D341Med (cell line): ENCODE measurements at regions not wholly inside any gene's neighbourhood (a gene's known extent, or its start where the extent isn't known, plus 50 kb on each side); places are given as distances from the start of the nearest gene placed in this dataset.
"Not testable (repeated sequence)": the region's sequence is repeated elsewhere in the genome, so short reads cannot be mapped to it uniquely, and the experiment has no call there.

Experiments used
- DNase-seq: peaks from one replicate; pipeline ENCODE4 v3.0.0; 2012; ENCODE audit warnings: low spot score

DNA sequence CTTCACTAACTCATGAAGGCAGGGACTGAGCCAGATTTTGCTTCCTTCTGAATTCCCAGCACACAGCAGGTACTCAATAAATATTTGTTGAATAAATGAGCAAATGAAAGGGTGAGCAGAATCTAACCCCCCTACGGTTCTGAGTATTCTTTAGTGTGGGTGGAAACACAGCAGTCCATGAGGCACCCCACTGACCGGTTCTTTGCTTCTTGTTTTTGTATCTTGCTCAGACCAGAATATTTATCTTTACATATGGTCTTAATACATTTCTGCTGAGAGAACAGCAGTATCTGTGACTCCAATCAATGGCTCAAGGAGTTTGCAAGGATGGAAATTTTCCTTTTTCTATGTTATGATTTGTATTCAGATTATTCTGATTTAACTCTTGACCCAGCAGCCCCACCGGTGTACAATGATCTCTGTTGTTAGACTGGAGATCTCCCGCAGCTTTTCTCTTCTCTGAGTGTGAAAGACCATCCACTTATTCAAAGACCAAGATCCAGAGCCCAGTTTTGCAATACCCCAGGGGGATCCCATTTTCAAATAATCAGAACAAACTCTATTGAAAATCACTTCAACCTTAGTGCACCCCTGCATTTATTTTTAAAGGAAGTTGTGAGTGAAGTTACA, 506.5 kb upstream of the TNP1 start:
- DNase-seq = no peak

DNA sequence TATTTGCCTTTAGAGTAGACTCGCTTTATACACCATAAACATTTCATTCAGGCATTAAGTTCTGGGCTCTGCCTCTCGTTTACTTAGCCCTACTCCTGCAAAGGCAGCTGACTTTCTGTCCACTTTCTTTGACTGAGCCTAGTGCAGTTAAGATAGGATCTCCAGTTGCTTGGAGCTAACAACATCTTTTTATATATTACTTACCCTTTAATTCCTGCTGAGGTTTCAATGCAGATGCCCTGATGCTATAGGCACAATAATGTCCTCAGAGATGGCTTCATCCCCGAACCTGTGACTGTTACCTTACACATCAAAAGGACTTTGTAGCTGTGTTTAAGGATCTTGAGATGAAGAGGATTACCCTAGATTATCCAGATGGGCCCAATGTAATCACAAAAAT, 505.8 kb upstream of the TNP1 start:
- DNase-seq = no peak

DNA sequence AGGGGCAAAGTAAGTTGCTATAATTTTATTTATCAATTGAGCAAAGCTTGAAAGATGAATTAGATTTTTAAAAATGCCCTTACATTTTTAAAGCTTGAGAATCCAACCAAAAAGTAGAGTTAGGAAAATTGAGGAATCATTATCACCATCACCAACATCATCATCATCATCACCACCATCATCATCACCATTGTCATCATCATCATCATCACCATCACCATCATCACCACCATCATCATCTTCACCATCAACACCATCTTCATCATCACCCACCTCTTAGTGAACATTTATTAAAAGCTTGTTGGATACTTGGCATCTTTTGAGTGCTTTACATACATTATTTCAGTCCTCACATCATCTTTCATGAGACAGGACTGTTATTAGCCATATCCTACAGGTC, 504.4 kb upstream of the TNP1 start:
- DNase-seq = no peak

DNA sequence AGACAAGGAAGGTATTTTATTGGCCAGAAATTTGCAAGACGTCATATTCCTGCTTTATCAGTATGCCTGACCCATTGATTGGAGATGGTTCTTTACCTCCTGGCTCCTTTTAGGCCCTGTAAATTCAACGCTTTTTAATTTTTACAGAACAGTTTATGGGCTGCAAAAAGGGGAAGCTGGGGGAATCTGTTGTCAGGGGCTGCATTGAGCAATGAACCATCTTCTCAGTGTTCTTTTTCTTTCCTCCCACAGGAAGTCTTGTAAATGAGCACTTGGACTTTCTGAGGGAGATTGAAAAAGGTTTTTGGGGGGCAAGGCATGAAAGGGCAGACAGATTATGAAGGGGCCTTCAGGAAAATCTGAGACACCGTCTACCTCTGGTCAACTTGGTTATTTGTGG, 503.6 kb upstream of the TNP1 start:
- no peak for DNase-seq

DNA sequence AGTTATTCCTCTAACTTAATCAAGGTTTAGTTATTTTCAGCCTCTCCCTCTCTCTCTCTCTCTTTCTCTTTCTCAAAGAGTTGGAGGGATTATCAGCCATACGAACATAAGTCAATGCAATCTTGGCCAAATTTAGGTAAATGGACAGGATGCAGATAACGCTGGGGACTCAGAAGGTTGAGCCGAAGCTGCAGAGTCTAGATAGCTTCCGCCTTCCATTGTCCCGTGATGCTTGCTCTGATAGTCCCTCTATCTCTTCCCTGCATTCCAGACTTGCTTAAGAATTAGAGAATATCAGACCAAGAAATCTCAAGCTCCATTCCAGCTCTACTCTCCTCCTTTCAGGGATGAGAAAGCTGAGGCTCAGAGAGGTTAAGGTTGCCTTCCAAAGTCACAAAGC, 502.8 kb upstream of the TNP1 start:
- DNase-seq = no peak

DNA sequence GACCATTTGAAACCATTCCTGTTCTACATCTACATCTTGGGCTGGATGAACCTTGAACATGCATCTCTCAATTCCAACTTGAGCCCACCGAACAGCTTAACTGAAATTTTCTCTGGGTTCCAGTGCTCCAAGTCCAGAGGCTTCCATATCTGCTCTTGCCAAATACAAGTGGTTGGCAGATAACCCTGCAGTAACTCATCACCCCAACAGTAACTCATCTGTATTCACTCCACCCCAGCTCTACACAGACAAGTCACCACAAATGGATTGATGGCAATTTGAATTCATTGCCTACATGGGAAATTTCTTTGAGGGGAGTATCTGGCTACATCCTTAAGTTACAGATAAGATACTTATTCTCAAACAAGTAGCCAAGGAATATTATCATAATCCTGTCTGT, 502.4 kb upstream of the TNP1 start:
- DNase-seq = no peak

DNA sequence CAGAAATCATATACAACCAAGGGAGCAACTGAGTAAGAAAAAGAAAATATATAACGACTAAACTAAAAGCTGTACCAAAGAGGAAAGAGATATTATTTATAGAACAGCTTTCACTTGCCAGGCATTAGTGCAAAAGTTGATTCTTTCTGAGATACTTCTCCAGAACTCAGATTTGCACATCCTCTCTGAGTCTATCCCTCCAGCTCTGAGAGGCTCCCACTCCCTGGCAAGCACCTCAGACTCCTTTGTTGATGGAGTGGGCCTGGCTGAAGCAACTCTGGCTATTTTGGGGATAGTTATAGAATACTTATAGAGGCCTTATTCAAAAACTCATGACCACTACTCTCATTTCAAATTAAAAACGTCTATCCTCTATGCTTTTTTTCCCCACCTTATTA, 501.6 kb upstream of the TNP1 start:
- DNase-seq = no peak

DNA sequence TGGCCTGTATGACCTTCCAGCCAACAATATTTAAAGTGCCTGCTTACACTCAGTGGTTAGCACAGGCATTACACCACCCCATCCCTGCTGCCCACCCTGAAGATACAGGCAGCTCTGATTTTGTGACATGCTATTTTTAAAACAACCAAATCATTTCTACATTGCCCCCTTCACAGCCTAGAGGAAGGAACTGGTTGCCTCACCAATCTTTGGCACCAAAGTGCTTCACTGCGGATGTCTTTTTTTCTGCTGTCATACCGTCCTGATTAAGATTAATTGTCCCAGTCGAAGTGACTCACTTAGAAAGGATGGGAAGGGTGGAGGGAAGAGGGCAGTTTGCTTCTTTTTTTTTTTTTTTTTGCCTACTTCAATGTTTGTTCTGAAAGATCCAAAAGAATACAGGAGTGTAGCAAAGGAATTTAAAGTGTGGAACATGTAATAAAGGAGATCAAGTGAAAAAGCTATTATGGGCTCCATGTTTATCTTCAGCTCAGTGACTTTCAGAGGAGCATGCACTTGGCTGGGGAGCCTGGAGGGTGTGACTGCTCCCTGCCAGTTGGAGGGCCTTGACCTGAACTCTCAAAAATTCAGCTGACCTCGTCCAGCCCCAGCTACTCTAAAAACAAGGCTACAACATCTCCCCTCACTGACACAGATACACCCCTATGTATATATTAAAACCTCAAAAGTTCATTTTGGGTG, 501.1 kb upstream of the TNP1 start:
- DNase-seq = no peak

DNA sequence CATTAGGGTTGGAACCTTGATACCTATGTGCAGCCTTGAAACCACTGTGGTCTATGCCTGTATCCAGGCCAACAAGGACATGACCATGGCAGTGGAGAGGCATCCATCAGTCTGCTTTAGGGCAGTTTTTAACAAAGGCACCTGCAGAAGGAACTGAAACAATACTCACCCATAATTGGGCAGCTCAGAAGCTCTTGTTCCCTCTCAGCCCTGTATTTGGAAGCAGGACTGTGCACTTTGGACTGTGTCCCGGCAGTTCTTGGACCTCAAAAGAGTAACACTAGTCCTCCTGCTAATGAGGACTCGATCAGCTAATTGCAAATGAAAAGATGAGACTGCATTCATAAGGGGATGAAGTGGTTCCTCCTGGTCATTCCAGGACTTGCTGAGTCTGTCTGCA, 500.2 kb upstream of the TNP1 start:
- no peak for DNase-seq

DNA sequence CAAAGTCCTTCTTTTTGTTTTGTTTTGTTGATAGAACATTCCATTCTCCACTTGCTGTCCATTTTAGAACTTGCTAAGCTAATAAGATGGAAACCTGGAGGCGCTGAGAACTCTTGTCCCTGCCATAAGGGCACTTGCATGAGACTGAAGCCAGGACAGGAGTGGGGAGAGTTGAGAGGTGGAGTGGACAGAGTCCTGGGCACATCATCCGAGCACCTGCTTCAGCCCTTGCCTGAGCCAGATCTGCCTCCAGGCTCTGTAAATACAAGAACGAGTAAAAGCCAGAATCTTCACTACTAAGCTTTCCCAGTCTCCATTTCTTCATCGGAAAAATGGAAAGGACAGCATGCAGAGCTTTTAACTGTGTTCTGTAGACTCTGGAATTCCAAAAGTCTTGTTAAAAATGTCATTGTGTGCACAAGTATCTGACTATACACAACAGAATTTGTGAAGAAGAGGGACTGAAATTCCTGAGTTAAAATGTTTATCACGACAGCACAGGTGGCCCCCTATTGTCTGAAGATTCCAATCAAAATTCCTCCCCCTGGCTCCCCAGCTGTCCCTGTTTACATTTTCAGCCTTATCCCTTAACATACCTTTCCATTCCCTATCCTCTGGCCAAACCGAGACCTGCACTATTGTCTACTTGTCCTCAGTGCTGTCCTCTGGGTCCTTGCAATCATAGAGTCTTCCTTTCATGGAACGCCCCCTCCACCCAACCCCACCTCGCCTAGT, 498.2 kb upstream of the TNP1 start:
- no peak for DNase-seq

DNA sequence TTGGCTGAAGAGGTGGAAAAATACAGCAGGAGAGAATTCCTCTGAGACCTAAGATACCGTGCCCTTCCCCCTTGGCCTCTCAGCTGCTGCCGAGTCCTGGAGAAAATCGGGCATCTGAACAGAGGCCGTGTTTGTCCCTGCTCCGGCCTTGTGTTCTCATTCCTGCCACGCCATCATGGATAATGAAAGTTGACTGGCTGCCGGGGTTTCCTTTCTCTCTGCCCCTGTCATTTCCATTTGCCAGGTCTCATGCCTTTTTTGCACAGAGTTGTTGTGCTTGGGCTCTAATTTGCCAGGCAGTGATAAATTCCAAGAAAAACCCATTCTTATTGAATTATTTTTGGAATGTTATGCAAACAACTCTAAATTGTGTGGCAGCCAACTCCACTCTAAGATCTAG, 496.9 kb upstream of the TNP1 start:
- DNase-seq = no peak

DNA sequence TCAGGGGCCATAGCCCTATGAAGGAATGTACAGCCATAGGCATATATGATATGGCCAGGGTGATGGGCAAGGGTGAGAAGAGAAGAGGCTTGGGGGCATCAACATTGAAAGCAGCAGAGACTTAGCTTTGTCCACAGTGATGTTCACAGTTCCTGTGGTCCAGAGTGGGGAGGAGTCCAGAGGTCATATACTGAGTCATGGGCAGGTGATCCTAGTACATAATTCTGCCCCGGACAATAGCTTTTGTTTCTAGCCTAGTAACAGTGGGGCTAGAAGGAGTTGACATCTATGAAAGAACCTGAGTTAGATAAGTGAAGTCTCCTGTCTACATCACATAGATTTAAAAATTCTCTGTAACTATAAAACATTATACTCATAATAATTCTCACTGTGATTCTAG, 496.3 kb upstream of the TNP1 start:
- DNase-seq = no peak

DNA sequence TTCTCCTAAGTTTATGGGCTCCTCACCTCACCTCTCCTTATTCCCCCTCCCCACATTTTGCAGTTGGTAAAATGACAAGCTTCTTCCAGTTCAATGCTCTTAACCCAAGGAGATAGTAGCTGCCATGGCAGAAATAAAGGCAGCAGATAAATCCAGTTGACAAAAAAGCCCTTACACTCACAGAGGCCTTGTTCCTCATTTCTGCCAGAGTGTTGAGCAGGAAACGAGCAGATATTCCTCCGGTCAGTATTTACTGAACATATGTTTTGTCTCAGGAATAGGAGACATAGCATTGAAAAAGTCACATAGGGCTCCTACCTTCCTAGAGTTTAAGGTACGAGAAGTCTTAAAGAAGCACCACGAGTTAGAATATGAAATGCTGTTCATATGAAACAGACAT, 493.7 kb upstream of the TNP1 start:
- no peak for DNase-seq

DNA sequence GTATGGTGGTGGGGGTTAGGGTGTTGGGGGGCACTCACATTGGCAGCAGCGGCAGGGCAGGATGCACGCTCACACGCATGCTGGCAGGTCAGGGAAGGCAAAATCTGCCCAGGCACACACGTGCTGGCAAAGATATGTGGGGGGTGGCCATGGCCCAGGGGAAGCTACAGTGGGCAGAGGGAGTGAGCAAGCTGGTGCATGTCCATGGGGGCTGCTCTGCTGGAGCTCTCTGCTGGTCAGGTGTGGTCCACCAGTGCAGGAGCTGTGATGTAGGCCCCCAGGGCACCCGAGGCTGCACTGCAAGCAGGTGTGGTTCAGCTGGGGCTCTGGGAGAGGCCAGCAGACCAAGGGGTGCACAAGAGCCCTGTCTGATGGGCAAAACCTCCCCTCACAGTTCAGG, 491.5 kb upstream of the TNP1 start:
- no peak for DNase-seq

DNA sequence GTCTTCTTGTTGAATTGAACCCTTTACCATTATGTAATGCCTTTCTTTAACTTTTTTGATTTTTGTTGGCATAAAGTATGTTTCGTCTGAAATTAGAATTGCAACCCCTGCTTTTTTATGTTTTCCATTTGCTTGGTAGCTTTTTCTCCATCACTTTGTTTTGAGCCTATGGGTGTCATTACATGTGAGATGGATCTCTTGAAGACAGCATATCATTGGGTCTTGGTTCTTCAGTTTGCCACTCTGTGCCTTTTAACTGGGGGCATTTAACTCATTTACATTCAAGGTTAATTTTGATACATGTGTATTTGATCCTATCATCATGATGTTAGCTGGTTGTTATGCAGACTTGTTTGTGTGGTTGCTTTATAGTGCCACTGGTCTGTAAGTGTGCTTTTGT, 489.4 kb upstream of the TNP1 start:
- DNase-seq = no peak

DNA sequence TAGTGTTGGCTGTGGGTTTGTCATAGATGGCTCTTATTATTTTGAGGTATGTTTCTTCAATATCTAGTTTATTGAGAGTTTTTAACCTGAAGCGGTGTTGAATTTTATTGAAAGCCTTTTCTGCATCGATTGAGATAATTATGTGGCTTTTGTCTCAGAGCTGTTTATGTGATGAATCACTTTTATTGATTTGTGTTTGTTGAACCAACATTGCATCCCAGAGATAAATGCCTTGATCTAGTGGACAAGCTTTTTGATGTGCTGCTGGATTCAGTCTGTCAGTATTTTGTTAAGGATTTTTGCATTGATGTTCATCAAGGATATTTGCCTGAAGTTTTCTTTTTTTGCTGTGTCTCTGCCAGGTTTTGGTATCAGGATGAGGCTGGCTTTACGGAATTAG, 487.8 kb upstream of the TNP1 start:
- not testable (repeated sequence) for DNase-seq

DNA sequence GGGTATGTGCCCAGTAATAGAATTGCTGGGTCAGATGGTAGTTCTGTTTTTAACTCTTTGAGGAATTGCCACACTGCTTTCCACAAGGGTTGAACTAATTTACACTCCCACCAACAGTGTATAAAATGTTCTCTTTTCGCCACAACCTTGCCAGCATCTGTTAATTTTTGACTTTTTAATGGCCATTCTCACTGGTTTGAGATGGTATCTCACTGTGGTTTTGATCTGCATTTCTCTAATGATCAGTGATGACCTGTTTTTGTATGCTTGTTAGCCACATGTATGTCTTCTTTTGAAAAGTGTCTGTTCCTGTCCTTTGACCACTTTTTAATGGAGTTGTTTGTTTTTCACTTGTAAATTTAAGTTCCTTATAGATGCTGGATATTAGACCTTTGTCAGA, 486.2 kb upstream of the TNP1 start:
- DNase-seq = not testable (repeated sequence)

DNA sequence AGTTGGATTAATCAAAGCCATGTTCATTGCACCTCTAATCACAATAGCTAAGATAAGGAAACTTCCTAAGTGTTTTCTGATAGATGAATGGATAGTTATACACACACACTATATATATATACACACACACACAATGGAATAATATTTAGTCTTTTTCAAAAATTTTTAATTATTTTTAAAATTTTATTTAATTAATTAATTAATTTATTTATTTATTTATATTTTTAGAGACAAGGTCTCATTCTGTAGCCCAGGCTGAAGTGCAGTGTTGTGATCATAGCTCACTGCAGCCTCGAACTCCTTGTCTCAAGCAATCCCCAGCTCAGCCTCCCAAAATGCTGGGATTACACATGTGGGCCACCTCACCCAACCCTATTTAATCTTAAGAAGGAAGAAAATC, 481.0 kb upstream of the TNP1 start:
- DNase-seq = no peak

DNA sequence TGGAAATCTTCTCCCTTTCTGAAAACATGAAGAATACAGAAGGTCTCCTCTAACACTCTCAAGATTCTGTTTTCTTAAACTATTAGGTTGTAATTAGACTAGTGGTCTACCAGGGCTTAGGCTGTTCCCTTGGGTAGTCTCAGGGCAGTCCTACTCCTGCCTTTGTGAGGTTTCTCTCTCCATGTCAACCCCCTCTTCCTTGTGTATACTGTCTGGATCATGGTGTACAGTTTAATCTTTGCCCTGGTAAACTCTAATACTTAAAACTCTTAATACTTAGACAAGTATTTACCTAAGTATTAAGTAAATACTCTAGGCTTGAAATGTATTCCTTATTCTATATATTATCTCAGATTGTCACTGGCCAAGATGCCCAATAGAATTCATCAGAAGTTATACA, 480.3 kb upstream of the TNP1 start:
- DNase-seq = no peak

DNA sequence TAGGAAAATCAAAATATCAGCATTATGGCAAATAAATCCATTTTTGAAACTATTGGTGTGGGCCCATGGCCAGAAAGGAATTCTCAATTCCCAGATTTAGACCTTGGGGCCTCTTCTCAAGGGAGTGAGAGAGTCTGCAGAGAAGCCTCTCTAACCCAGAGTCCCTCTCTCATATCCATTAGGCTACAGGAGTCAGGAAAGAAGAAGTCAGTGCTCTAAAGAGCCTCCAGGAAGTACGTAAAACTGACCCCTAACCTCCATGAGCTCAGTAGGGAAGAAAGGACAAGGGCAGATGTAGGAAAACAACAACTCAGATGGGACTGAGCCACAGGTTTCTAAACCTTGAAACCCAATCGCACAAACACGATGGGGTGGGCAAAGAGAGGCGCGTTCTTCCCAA, 479.9 kb upstream of the TNP1 start:
- DNase-seq = no peak

DNA sequence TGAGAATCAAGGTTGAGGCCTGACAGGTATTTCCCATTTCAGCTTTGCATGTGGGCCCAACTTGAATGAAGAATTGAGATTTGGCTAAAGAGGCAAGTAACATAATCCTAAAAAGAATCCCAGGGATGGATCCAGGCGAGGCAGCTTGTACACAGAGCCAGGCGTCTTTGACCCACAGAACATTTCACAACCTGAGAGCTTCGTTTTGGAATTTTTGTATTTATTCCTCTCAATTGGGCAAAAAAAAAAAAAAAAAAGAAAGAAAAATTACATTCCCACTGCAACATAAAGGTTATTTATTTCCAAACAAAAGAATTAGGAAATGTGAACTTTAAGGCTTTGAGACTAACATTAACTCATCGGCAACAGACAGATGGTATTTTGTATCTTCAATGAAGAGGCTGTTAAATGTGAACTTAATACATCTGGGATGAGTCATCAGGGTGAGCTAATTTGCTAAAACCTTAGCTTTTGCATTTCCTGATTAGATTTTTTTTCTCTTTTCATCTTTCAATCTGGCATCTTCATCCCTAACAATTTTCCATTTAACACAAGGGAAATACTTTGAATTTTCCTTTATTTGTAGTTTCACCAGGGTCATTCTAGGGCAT, 478.5 kb upstream of the TNP1 start:
- DNase-seq = no peak

DNA sequence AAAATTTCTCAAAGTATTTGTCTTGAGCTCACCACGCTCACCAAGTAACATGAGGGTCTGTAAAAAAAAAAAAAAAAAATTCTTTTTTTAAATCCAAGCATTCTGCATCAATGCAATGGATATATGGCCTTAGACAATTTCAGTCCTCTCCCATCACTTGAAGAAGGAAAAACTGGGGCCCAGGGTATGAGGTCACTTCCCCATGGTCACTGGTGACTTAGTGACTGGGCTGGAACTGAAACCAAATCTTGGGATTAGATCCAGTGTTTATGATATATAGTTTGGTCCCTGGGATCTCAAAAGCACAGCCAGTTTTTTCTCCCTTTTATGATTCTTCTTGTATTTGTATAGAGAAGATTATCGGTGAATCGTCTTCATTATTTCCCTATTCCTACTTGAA, 477.9 kb upstream of the TNP1 start:
- no peak for DNase-seq

DNA sequence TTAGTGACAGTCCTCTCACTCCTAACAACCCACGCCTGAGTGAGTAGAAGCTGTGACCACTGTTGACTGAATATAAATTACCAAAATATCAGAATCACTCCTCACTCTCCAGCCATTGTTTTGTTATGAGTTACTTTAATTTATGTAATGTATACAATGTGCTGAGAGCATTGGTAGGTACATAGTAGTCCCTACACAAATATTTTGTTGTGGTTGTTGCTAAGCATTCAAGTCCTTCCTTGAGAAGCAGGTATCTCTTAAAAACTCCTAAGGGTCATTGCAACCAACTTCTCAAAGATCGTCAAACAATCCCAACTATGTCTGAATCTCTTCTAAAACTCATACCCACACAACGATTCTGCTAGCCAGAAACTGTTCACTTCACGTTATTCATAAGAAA, 476.8 kb upstream of the TNP1 start:
- no peak for DNase-seq
